ENCODE measurements at regions not wholly inside any gene's neighbourhood (a gene's known extent, or its start where the extent isn't known, plus 50 kb on each side); places are given as distances from the start of the nearest gene placed in this dataset.

DNA sequence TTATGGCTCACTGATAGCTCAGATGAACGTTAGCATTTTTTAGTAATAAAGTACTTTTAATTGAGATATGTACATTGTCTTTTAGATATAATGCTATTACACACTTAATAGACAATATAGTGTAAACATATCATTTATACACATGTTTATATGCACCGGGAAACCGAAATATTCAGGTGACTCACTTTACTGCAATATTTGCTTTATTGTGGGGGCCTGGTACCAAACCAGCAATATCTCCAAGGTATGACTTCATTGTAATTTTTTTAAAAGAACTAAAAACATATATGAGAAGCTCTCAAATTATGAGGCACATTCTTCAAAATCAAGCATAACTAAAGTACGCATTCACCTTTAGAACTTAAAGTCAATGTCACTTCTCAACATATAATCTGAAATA, 231.2 kb upstream of the SLC7A11 start:
- Histone ChIP-seq H3K56ac (ENCODE audit: extremely low read depth, insufficient read depth, low read length) (no peak overlapping the region), H4K91ac (ENCODE audit: insufficient read depth, low read depth, low read length) (no peak overlapping the region), H3K4me2 (ENCODE audit: low read depth, low read length) (no peak overlapping the region), H2BK5ac (ENCODE audit: low read depth, low read length, poor library complexity, severe bottlenecking) (no peak overlapping the region), H3K4me1 (ENCODE audit: control insufficient read depth, insufficient read depth, low read length) (no peaks in the 10 kb centered on the region), H3K4ac (ENCODE audit: low read depth, low read length) (no peak overlapping the region), H3K14ac (replicated peaks; ENCODE audit: low read depth, low read length) (no peak overlapping the region), H4K8ac (ENCODE audit: low read depth in 2 of 2, low read length in 2 of 2) (no peak overlapping the region), H2AK5ac (ENCODE audit: low read depth, low read length) (no peak overlapping the region), H3K18ac (ENCODE audit: low read depth, low read length) (no peak overlapping the region), H2BK15ac (ENCODE audit: low read depth, low read length) (no peak overlapping the region), H3K23ac (ENCODE audit: low read depth, low read length) (no peak overlapping the region), H2AK9ac (replicated peaks; ENCODE audit: low read depth, low read length, poor library complexity) (no peak overlapping the region), H2BK120ac (ENCODE audit: low read depth, low read length) (no peak overlapping the region), H3K79me1 (ENCODE audit: low read depth in 1 of 2, low read length in 2 of 2) (no peaks in the 10 kb centered on the region), H2BK20ac (ENCODE audit: low read depth, low read length) (no peak overlapping the region), H3K27me3 (ENCODE audit: control insufficient read depth, insufficient read depth, low read length) (no peaks in the 10 kb centered on the region), H4K20me1 (ENCODE audit: insufficient read depth, low read length) (no peaks in the 10 kb centered on the region), H2AFZ (replicated peaks; ENCODE audit: low read length, poor library complexity) (no peak overlapping the region), H3K4me3 (ENCODE audit: insufficient read depth, low read depth, low read length) (no peak overlapping the region), H3K9me3 (ENCODE audit: control insufficient read depth, insufficient read depth, low read length) (no peaks in the 10 kb centered on the region), H3K27ac (ENCODE audit: insufficient read depth, low read length) (no peak overlapping the region), H3K36me3 (ENCODE audit: control insufficient read depth, insufficient read depth, low read length) (no peaks in the 10 kb centered on the region), H3K9me1 (ENCODE audit: insufficient read depth, low read length) (no peaks in the 10 kb centered on the region), H3K9ac (ENCODE audit: low read depth, low read length) (no peak overlapping the region), H4K5ac (ENCODE audit: low read depth, low read length) (no peak overlapping the region)
- ATAC-seq (ENCODE audit: low read depth) (no peak), DNase-seq (no peak)
- dilution Hi-C loops (cut with HindIII; ENCODE audit: low sequenced_read_pairs, unreplicated experiment), result no loop called here
- ChIA-PET CTCF (no interaction called here), POLR2A (ENCODE audit: unreplicated experiment) (no interaction called here)
- intact Hi-C loops (cut with micrococcal nuclease), result no loop called here
- in situ Hi-C loops (cut with MboI; ENCODE audit: low sequenced_read_pairs), result no loop called here
- no TSS peak for BruUV-seq (replicated peaks)
- TF ChIP-seq POLR2A (IDR thresholded peaks at IDR 0.05; ENCODE audit: low read depth, low read length) (no peak), SMC3 (IDR thresholded peaks at IDR 0.05; ENCODE audit: low read depth, low read length) (no peak), RCOR1 (IDR thresholded peaks at IDR 0.05; ENCODE audit: insufficient replicate concordance, low read length) (no peak), MXI1 (IDR thresholded peaks at IDR 0.05; ENCODE audit: borderline replicate concordance, low read depth, low read length) (no peak)
- TF ChIP-seq, protein P1, sequence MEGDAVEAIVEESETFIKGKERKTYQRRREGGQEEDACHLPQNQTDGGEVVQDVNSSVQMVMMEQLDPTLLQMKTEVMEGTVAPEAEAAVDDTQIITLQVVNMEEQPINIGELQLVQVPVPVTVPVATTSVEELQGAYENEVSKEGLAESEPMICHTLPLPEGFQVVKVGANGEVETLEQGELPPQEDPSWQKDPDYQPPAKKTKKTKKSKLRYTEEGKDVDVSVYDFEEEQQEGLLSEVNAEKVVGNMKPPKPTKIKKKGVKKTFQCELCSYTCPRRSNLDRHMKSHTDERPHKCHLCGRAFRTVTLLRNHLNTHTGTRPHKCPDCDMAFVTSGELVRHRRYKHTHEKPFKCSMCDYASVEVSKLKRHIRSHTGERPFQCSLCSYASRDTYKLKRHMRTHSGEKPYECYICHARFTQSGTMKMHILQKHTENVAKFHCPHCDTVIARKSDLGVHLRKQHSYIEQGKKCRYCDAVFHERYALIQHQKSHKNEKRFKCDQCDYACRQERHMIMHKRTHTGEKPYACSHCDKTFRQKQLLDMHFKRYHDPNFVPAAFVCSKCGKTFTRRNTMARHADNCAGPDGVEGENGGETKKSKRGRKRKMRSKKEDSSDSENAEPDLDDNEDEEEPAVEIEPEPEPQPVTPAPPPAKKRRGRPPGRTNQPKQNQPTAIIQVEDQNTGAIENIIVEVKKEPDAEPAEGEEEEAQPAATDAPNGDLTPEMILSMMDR (conservative IDR thresholded peaks at IDR 0.05; ENCODE audit: low read depth, low read length), result no peak
- WGBS, 2 experiments (ENCODE audit: extremely low coverage in 2 of 2, insufficient read length in 1 of 2), result no CpG with 5 or more reads among the region's 4 CpGs
